GM18499 (cell line): ENCODE measurements at regions not wholly inside any gene's neighbourhood (a gene's known extent, or its start where the extent isn't known, plus 50 kb on each side); places are given as distances from the start of the nearest gene placed in this dataset.
"Not testable (repeated sequence)": the region's sequence is repeated elsewhere in the genome, so short reads cannot be mapped to it uniquely, and the experiment has no call there.

Experiments
- ATAC-seq: cut with Tn5 transposase; IDR thresholded peaks from one replicate; pipeline ENCODE4 v1.9.1; 2021; ENCODE audit warnings: moderate number of reproducible peaks; ENCODE audit not compliant: insufficient read depth, unreplicated experiment

- no peak for ATAC-seq
These were observed 1740.9 kb downstream of the EFNA5 start for GRCh38 chr5:105929858-105930257.

DNA sequence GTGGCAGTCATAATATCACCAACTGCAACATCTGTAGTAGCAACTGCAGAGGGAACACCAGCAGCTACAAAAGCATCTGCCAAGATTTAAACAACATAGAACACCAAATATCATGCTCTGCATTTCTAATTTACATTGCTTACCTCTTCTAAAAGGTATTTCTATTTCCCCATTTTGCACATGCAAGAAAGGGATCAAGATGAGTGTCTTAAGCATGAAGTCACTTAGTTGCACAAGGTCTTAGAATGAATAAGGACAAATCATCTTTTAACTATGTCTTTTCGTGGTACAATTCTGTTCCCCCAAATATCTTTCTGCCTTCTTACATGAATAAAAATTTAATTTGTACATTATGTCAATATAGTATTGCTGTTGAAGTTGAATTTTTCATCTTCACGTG lies 1746.4 kb downstream of the EFNA5 start:
- ATAC-seq: no peak

GRCh38 chr5:105922574-105922973 lies 1748.2 kb downstream of the EFNA5 start:
- no peak for ATAC-seq

DNA sequence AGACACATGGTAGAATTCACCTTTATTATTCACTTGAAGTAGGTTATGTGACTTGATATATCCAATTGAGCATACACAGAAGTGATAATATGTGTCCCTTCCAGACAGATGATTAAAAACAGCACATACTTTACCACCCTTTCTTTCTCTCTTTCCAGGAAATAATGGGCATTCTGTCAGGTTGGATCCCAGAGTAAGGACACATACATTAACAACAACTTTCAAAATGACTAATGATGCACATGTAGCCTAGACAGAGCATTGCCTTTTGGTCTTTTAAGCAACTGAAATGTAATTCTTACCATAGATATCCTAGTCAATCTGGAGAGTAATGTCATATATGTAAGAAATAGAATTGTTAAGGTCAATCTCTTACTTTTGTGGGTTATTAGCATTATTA lies 1748.7 kb downstream of the EFNA5 start:
- ATAC-seq: no peak

DNA sequence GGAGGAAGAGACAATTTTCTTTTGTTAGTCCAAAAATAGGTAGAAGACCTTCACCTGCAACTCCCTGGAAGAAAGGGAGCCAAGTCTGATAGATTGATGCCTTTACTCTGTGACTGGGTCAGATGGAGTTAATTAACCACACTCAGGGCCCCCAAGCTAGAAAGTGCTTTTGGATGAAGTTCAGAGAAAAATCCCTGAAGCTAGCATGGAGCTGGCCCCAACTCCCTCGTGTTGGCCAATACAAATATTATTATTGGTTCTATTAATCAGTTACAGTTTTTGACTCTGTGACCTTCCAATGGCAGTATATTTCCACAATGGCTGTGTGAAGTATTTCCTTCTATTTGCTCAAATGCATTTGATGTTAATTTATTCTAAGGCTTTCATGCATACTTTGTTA lies 1753.5 kb downstream of the EFNA5 start:
- no peak for ATAC-seq

GRCh38 chr5:105907016-105907415 lies 1763.7 kb downstream of the EFNA5 start:
- no peak for ATAC-seq

GRCh38 chr5:105905392-105905791 lies 1765.3 kb downstream of the EFNA5 start:
- no peak for ATAC-seq

GRCh38 chr5:105903069-105903468 lies 1767.7 kb downstream of the EFNA5 start:
- no peak for ATAC-seq

- ATAC-seq: no peak
These were observed 1771.0 kb downstream of the EFNA5 start for GRCh38 chr5:105899726-105900125.

GRCh38 chr5:105898183-105898582 lies 1772.6 kb downstream of the EFNA5 start:
- no peak for ATAC-seq

DNA sequence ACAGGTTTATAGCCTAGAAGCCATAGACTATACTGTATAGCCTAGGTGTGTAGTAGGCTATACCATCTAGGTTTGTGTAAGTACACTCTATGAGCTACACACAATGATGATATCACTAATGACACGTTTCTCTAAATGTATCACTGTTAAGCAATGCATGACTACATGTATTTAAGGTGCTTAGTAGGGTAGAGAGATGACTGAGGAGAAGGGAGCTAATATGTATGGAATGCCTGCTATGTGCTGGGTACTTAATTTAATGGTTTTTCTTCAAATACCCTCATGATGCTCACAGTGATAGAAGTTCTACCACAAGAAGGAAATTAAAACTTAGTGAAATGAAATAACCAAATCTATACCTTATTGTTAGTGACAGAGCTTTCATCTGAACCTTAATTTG lies 1785.5 kb downstream of the EFNA5 start:
- no peak for ATAC-seq

DNA sequence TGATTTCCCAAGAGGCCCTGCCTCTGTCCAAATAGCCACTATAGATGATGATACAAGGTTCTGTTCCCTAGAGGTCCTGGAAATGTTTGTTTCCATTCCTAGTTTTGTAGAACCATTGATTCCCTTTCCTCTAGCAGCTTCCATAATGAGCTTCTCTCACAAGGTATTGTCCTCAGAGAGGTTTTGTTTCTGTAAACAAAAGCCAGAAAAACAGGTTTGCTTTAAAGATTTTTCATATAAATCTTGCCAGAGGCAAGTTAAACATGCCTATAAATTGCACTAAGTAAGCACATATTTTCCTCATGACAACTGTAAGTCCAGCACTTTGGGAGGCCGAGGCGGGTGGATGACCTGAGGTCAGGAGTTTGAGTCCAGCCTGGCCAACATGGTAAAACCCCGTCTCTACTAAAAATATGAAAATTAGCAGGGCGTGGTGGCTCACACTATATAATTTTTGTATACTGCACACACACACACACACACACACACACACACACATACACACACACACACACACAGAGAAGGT lies 1787.7 kb downstream of the EFNA5 start:
- no peak for ATAC-seq

DNA sequence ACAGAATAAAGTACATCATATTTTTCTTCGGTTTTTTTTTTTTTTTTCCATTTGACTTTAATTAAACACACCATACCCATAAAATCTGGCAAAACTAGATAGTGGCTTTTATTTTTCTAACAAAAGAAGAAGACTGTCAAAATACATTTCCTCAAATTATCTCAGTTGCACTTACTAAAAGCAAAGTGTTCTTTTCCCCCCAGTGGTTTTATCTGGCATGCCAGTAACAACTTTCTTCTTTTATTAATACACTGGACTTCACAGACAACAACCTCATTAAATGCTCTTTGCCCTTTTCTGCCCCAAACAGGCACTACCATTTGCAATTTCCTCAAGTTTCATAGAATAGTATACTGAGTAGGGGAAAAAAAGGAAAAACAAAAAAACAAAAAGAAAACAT lies 1792.3 kb downstream of the EFNA5 start:
- no peak for ATAC-seq

DNA sequence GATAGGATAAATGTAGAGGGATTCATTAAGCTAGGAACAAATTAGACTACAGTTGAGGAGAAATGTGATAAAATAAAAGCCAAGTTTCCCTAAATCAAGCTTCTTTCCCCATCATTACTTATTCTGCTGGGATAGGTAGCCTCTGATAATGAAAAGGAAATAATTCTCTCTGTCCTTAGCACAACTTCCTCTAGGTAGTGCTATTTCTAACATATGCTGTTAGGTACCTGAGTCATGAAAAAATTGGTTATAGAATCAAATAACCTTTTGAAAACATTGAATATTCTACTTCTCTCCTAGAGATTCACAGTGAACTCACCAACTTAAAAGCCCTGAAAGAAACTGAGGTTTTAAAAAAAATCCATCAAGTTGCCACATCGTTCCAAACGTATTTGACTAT lies 1793.1 kb downstream of the EFNA5 start:
- no peak for ATAC-seq

DNA sequence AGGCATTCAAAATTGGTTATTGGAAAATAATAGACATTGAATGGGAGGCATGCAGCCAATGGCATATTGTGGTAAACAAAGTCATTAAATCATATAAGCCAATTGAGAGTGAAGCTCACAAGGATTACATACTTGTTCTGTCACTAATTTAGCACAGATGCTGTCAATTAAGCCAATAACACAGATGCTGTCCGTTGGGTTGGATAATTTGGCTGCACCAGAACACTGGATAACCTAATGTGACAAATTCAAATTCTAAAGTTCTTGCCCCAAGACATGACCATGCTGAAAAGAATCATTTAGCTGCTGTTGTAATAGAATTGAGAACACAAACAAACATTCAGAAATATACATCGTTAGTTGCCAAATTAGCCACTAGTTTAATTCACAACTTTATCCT lies 1796.4 kb downstream of the EFNA5 start:
- no peak for ATAC-seq

DNA sequence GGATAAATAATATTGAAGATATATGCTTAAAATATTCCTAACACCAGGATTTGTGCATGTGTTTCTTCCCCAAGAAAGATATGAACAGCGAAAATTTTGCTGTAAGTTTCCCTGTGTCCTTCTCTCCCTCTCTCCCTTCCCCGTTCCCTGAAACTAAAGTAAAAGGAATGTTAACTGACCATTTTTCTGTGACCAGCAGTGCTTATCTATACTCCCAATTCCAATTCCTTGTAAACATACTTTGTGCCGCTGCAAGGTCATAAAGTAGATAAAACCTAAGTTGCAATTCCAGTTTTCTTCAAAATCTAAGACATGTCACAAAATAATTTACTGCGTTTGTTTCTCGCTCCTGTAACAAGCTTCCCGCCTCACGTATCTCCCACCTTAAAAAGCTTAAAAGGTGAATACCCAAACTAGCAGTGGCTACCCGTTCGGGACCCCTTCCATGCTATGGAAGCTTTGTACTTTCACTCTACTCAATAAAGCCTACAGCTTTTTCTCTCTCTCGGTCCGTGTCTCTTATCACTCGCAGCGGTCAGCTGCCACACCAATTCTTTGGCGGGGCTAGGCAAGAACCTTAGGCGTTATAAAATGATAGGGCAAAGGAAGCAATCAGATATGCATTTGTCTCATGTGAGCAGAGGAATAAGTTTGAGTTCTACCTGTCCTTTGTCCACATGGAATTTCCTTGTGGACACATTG lies 1798.0 kb downstream of the EFNA5 start:
- ATAC-seq: no peak

DNA sequence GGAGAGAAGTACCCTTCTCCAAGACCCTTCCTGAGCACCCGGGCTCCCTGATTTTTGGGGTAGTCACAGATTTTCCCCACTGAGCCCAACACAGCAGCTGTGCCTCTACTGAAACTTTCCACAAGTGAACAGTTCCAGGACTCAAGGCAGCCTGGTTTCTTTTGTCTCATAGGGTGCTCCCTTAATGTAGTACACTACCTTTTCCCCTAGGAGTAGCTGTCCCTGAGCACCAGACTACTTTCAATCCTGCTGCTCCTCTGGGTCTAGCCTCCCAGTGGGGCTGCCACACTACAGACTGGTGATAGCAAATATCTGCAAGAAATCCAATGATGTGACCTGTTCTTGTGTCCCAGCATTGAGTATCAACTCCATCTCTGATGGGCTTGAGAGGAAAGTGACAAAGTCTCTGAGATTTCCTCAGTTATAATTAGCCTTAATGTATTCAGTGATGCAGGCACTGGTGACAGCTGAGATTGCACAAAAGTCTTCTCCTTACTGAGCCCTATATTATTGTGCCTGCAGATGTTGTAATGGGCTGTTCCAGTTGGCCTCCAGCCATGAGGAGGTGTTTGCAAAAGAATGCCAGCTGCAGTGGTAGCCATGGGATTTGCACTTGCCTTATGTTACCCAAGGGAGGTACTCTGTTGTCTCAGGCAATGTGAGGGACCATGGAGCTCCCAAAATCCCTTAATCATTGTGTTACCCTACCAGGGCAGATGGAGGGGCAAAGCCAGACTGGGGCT lies 1802.5 kb downstream of the EFNA5 start:
- ATAC-seq: no peak

GRCh38 chr5:105865834-105866233 lies 1804.9 kb downstream of the EFNA5 start:
- ATAC-seq: no peak

- ATAC-seq: not testable (repeated sequence)
These were observed 1811.4 kb downstream of the EFNA5 start for GRCh38 chr5:105859350-105859749.

DNA sequence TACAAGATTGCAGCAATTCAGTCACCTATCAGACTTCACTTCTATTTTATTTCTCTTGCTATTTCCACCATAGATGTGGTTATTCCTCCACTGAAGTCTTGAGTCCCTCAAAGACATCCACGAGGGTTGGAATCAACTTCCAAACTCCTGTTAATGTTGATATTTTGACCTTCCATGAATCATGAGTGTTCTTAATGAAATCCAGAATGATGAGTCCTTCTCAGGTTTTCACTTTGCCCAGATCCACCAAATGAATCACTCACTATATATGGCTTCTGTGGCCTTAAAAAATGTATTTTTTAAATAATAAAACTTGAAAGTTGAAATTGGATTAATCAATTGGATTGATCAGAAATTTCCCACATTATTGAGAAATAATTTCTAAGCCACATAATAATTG lies 1821.0 kb downstream of the EFNA5 start:
- ATAC-seq: no peak

DNA sequence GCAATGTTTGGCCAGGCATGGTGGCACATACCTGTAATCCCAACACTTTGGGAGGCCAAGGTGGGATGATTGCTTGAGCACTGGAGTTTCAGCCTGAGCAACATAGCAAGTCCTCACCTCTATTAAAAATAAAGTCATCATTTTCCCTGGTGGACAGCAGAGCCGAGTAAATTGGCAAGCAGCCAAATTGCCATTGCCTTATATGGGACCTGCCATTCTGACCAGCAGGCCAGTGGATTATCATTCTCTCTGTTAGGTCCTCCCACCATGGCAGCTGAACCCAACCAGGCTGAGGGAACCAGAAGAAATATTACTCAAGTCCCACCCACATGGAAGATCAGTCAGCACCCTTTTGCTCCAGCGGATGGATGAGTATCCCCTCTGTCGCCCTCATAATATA lies 1829.9 kb downstream of the EFNA5 start:
- ATAC-seq: no peak

GRCh38 chr5:105836887-105837286 lies 1833.8 kb downstream of the EFNA5 start:
- no peak for ATAC-seq
